Renal cortex interstitium (tissue), 11 donors: ENCODE measurements at regions not wholly inside any gene's neighbourhood (a gene's known extent, or its start where the extent isn't known, plus 50 kb on each side); places are given as distances from the start of the nearest gene placed in this dataset.

Experiments used
- DNase-seq, 11 donors: peaks; one replicate each; pipeline ENCODE4 v3.0.0-alpha.2; 2013; ENCODE audit warnings: low read depth in 9 of 11, low spot score in 4 of 11; ENCODE audit errors: extremely low read depth in 1 of 11

- no peak for DNase-seq
Observed at GRCh38 chr4:63851496-63851895, 557.8 kb downstream of the TECRL start.

DNA sequence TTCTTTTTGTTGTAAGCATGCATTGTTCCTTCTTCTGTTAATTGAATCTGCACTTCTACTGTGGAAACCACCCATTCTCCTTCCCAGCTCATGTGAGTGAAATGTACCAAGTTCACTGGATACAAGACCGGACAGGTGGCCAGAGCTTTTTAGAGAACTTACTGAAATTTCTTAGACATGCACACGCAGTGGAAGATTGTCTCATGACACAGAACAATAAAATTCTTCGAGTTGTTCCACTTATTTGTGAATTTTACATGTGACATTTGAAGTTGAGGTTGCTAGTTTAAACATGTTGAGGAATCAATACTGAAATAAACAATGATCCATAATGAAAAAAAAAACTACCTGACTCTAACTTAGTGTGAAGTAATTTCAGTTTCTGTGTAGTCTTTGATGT, 568.0 kb downstream of the TECRL start:
- DNase-seq, result no peak

DNA sequence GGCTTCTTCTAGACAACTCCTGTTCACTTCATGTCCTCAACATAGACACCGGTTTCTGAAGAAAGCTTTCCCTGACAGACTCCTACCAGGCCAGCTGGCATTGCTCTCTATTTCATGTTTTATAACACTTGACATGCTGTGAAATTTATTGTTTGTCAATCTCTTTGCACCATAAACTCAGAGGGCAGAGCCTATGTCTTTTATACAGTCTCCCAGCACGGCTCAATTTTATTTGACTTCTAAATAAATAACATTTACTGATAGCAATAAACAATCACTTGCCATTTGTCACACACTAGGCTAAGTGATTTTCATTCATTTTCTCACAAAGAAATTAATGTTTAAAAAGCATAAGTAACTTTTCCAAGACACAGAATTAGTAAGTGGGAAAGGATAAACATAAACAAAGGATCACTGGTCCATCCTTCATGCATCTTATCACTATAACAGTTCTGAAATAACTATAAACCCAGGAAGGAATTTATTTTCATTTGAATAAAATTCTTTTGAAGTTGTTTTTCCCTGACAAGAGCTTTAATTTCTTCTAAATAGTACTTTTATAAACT, 577.6 kb downstream of the TECRL start:
- DNase-seq, result no peak

- no peak for DNase-seq
Observed at GRCh38 chr4:63817196-63817865, 591.9 kb downstream of the TECRL start.

DNA sequence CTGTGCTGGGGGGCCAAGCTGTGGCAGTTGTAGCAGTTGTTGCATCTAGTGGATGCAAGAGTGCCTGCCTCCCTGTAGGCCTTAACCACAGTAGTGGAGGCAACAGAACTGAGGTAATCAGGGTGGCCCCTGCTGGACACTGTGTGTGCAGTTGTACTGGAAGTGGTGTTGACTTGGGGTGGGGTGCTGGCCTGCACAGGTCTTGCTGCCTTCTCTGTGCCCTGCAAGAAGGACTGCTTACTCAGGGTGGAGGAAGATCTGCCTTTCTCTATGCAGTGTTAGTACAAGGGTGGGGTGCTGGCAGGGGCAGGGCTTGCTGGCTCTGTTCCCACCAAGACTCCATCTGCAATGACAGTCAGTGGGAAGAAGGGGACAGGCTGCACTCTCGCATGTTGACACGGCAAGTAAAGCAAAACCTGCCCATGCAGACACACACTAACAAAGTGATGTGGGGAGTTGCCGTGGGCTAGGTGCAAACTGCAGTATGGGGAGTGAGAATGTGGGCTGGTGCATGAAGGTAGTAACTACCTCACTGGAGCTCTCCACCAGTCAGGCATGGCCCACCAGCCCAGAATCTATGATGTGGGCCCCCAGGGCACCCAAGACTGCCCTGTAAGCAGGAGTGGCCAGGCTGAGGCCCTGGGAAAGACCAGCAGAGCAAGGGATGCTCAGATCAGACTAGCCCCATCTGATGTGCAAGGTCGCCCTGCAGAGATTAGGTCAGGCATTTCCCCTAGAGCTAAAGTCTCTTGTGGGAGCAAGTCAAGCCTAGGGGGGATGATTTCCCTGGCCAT, 594.9 kb downstream of the TECRL start:
- no peak for DNase-seq

DNA sequence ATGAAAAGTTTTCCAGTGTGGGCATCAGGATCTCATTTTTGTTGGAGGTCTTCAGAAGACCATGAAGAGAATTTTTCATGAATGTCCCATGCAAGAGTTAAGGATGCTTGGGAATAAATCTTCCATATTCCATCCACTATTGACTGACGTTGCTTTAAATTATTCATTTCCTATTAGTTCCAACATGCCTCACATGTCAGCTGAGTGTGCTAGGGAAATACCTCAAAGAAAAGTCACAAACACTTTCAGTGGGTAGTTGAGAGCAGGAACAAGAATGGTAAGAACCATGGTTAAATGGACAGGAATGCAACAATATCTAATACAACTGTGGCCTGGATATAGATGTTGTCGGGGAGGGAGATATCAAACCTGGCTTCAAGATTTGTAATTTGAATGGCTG, 610.1 kb downstream of the TECRL start:
- DNase-seq, result no peak

GRCh38 chr4:63795301-63795700, 613.9 kb downstream of the TECRL start:
- DNase-seq, result no peak

GRCh38 chr4:63790377-63790776, 618.9 kb downstream of the TECRL start:
- DNase-seq, result no peak

- DNase-seq, result no peak
Observed at GRCh38 chr4:63788271-63788670, 621.0 kb downstream of the TECRL start.

- no peak for DNase-seq
Observed at GRCh38 chr4:63787326-63787725, 621.9 kb downstream of the TECRL start.

DNA sequence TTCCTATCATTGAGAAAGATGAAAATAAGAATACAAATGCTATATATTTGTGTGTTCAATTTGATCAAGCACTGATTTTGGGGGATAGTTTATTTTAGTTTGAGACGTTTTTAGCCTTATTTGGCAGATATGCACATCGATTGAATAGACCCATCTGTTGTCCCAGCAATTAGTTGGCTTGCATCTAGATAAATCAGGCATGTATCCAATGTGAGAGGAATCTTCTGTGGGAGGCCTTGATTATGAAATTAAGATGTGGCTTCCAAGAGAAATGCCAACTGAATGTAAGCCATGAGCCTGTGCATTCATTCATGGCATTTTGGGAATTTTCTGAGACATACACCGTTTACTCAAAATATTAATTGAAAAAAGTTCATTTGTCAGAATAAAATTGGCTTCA, 623.1 kb downstream of the TECRL start:
- no peak for DNase-seq

DNA sequence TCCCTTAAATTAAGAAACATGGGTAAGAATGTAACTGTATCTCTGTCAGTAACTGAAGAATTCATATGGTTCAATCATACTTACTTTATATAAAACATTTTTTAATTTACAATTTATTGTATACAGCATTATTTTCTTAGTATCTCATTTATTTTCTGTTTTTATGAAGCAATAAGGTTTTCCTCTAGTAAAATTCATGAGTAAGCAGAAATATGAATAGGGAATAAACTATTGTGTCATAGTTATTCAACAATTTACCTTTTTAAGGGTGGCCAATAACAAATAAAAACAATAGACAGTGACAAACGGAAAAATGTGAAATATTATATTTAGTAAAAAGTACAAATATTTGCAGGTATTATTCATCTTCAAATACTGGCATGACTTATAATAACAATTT, 624.4 kb downstream of the TECRL start:
- DNase-seq, result no peak

GRCh38 chr4:63777601-63778000, 631.6 kb downstream of the TECRL start:
- no peak for DNase-seq

- DNase-seq, result no peak
Observed at GRCh38 chr4:63764400-63764799, 644.9 kb downstream of the TECRL start.

DNA sequence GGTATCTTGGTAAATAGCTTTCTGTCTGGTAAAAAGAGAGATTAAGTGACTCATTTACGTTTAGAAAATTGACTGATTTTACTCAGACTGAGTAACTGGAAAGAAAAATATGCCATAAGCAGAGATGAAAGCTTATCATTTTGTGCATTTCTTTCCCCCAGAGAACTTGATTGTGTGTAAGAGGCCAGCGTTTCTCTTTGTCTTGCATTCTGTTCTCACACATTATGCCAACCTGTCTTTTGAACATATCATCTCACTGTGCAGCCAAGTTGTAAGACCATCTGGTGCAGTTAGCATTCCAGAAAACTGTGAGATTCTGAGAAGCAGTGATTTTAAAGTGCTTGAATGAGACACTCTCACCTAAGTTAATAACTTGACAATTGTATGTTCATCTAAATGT, 651.3 kb downstream of the TECRL start:
- DNase-seq, result no peak

GRCh38 chr4:63742882-63743281, 666.4 kb downstream of the TECRL start:
- no peak for DNase-seq

- DNase-seq, result no peak
Observed at GRCh38 chr4:63729519-63729918, 679.7 kb downstream of the TECRL start.

GRCh38 chr4:63728480-63729177, 680.6 kb downstream of the TECRL start:
- DNase-seq, result no peak

DNA sequence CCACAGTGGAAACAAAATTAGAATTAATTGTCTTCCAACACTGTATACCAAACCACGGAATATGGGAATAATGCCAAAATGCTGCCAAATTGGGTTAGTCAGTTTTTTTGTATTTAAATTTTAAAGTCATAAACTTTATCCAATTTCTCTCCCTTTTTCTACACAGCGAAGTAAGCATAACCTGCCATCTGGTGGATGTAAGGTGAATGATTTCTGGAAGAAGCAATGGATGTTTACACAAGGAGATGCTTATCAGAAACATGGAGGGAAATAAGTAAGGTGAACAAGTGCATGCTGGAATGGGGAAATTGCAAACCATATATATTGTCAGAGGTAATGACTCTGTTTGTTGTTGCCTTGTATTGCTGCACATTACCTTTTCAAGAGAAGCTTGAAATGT, 691.9 kb downstream of the TECRL start:
- peak in 8 of 11 donors; percentile 3 to 27 (median 8) for DNase-seq

DNA sequence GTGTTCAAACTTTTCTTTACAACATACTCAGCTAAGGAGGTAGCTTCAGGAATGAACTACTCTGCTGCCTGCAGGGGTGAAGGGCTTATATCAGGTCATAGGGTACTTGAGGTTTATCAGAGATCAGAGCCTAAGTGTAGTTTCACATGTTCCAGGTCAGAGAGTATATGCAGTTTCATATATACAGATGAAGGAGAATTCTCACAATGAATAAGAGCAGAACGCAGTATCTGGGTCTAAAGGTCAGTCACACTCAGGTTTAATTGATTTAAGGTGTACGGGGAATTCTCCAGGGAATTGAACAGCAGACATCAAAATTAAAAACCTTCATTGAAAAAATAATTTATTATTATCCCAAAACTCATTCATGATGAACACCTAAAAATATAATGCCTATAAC, 700.6 kb downstream of the TECRL start:
- DNase-seq, result no peak
